SK-N-SH (cell line): ENCODE measurements at regions not wholly inside any gene's neighbourhood (a gene's known extent, or its start where the extent isn't known, plus 50 kb on each side); places are given as distances from the start of the nearest gene placed in this dataset.

Experiments
- CTCF ChIA-PET: fragments of 300-600, 350-600 bp; formaldehyde crosslinking; extraction: SDS; loops from one replicate; lab custom pipeline; 2021; lab: Yijun Ruan, JAX
- POLR2A ChIA-PET: fragments of 350-600 bp; sonication (Branson Sonifier 250); formaldehyde crosslinking; extraction: SDS; loops from one replicate; lab custom pipeline; 2020; ENCODE audit warnings: antibody characterized with exemption, inconsistent platforms; lab: Yijun Ruan, JAX
- DNase-seq: peaks from one replicate; pipeline ENCODE4 v3.0.0; 2012
- H2AFZ ChIP-seq: fragments of 200-600 bp; sonication (generic); 2 replicates; pipeline ENCODE4 v1.8.1; 2016; ENCODE audit warnings: antibody characterized with exemption, mild to moderate bottlenecking, low read depth
- H3F3A ChIP-seq: fragments of 200-600 bp; sonication (generic); replicated peaks from 2 replicates; pipeline ENCODE3; 2016; ENCODE audit warnings: antibody characterized with exemption, mild to moderate bottlenecking; ENCODE audit not compliant: insufficient read depth
- H3K27ac ChIP-seq, 2 experiments: fragments of 200-500 bp in 1 of 2; fragments of 200-600 bp in 1 of 2; sonication (Bioruptor generic) in 1 of 2; sonication (generic), shearing (Covaris generic) in 1 of 2; 2 replicates each; pipeline versions ENCODE4 v1.5.1 to v1.6.1; 2014 to 2016; ENCODE audit warnings: low read depth in 2 of 2, inconsistent platforms in 1 of 2, low read length in 1 of 2, mild to moderate bottlenecking in 1 of 2, mixed read lengths in 1 of 2
- H3K27me3 ChIP-seq: fragments of 200-600 bp; sonication (generic), shearing (Covaris generic); 2 replicates; pipeline ENCODE4 v1.6.1; 2016; ENCODE audit warnings: mixed run types; ENCODE audit not compliant: insufficient read depth
- H3K36me3 ChIP-seq, 2 experiments: fragments of 200-500 bp in 1 of 2; fragments of 200-600 bp in 1 of 2; sonication (Bioruptor generic) in 1 of 2; sonication (generic) in 1 of 2; replicated peaks in 1 of 2; 2 replicates each; pipeline versions ENCODE3 to v1.5.1; 2014 to 2016; ENCODE audit warnings: low read length in 1 of 2, mild to moderate bottlenecking in 1 of 2; ENCODE audit not compliant: insufficient read depth in 2 of 2, control insufficient read depth in 1 of 2
- H3K4me1 ChIP-seq, 2 experiments: fragments of 200-500 bp in 1 of 2; fragments of 200-600 bp in 1 of 2; sonication (Bioruptor generic) in 1 of 2; sonication (generic), shearing (Covaris generic) in 1 of 2; 2 replicates each; pipeline versions ENCODE4 v1.5.1 to v1.6.1; 2014 to 2016; ENCODE audit warnings: low read depth in 1 of 2, low read length in 1 of 2, mixed run types in 1 of 2; ENCODE audit not compliant: insufficient read depth in 2 of 2, control insufficient read depth in 1 of 2
- H3K4me2 ChIP-seq: fragments of 200-600 bp; sonication (generic), shearing (Covaris generic); 2 replicates; pipeline ENCODE4 v1.6.1; 2017; ENCODE audit warnings: mixed run types
- H3K4me3 ChIP-seq, 2 experiments: fragments of 200-500 bp in 1 of 2; fragments of 200-600 bp in 1 of 2; sonication (Bioruptor generic) in 1 of 2; sonication (generic), shearing (Covaris generic) in 1 of 2; 2 replicates each; pipeline versions ENCODE4 v1.5.1 to v1.8.1; 2014 to 2016; ENCODE audit warnings: low read depth in 2 of 2, inconsistent platforms in 1 of 2, low read length in 1 of 2, mild to moderate bottlenecking in 1 of 2, mixed read lengths in 1 of 2, moderate library complexity in 1 of 2
- H3K79me2 ChIP-seq: fragments of 200-600 bp; sonication (generic); 2 replicates; pipeline ENCODE4 v1.8.1; 2017; ENCODE audit warnings: mild to moderate bottlenecking; ENCODE audit not compliant: insufficient read depth
- H3K9ac ChIP-seq: fragments of 200-600 bp; sonication (generic); 2 replicates; pipeline ENCODE4 v1.6.1; 2017; ENCODE audit warnings: mixed run types
- H3K9me2 ChIP-seq: fragments of 200-600 bp; sonication (generic); 2 replicates; pipeline ENCODE4 v1.6.1; 2017; ENCODE audit warnings: mixed run types
- H3K9me3 ChIP-seq: fragments of 200-600 bp; sonication (generic); 2 replicates; pipeline ENCODE4 v1.6.1; 2017; ENCODE audit warnings: mixed run types, mild to moderate bottlenecking, moderate library complexity
- H4K20me1 ChIP-seq: fragments of 200-600 bp; sonication (generic); 2 replicates; pipeline ENCODE4 v1.6.1; 2017; ENCODE audit warnings: mild to moderate bottlenecking, mixed run types; ENCODE audit not compliant: insufficient read depth
- CHD2 ChIP-seq: fragments of 150-350 bp; IDR thresholded peaks from 2 replicates; pipeline ENCODE4 v1.6.1; 2018; ENCODE audit warnings: low read length; ENCODE audit not compliant: partially characterized antibody
- EP300 ChIP-seq, 2 experiments: IDR thresholded peaks; 2 replicates each; pipeline versions ENCODE4 v1.4.0 to v1.6.1; 2012; ENCODE audit warnings: borderline replicate concordance in 1 of 2, low read depth in 1 of 2, low read length in 1 of 2
- EZH2phosphoT487 ChIP-seq: fragments of 200-600 bp; sonication (generic); IDR thresholded peaks from 2 replicates; pipeline ENCODE4 v1.6.1; 2017; ENCODE audit warnings: low read depth, mixed run types, mild to moderate bottlenecking, antibody characterized with exemption, moderate library complexity, borderline replicate concordance
- GABPA ChIP-seq: IDR thresholded peaks from 2 replicates; pipeline ENCODE4 v1.4.0; 2012; ENCODE audit warnings: low read depth, mild to moderate bottlenecking
- MEF2A ChIP-seq: IDR thresholded peaks from 2 replicates; pipeline ENCODE4 v1.4.0; 2012; ENCODE audit warnings: low read depth, borderline replicate concordance
- MXI1 ChIP-seq: IDR thresholded peaks from 2 replicates; pipeline ENCODE4 v1.6.1; 2012; ENCODE audit warnings: mild to moderate bottlenecking, low read depth, low read length, improper control_type of control experiment
- PBX3 ChIP-seq: IDR thresholded peaks from 2 replicates; pipeline ENCODE4; 2012
- SMC3 ChIP-seq: IDR thresholded peaks from 2 replicates; pipeline ENCODE4 v1.6.1; 2012; ENCODE audit warnings: low read depth, low read length, improper control_type of control experiment
- TAF1 ChIP-seq: IDR thresholded peaks from 2 replicates; pipeline ENCODE4 v1.6.1; 2012; ENCODE audit warnings: low read depth, mild to moderate bottlenecking, low read length, moderate library complexity, borderline replicate concordance
- TCF12 ChIP-seq: IDR thresholded peaks from 2 replicates; pipeline ENCODE4 v1.4.0; 2012
- USF1 ChIP-seq: IDR thresholded peaks from 2 replicates; pipeline ENCODE4 v1.4.0; 2012; ENCODE audit warnings: low read depth, borderline replicate concordance
- USF2 ChIP-seq: fragments of 150-350 bp; IDR thresholded peaks from 2 replicates; pipeline ENCODE4 v1.6.1; 2017; ENCODE audit warnings: antibody characterized with exemption, low read length, low read depth, borderline replicate concordance
- YY1 ChIP-seq: IDR thresholded peaks from 2 replicates; pipeline ENCODE4 v1.4.0; 2012; ENCODE audit warnings: low read depth, mild to moderate bottlenecking
- WGBS: methylation state at CpG from one replicate; pipeline ENCODE4 v1.1.6; 2017; ENCODE audit warnings: low lambda C conversion rate; 5-methylcytosine and 5-hydroxymethylcytosine counted together
- TF ChIP-seq, protein P1 (sequence below): IDR thresholded peaks from 2 replicates; pipeline ENCODE4 v1.6.1; 2012; ENCODE audit warnings: mild to moderate bottlenecking, low read depth, low read length, moderate library complexity

- H3F3A ChIP-seq = no peaks in the 10 kb centered on the region
- H3K4me2 ChIP-seq = no peak overlapping the region
- TF ChIP-seq USF1 (no peak), USF2 (no peak), MEF2A (no peak), SMC3 (no peak), PBX3 (no peak), CHD2 (no peak), EP300 (IDR thresholded peaks at IDR 0.05; ENCODE audit: borderline replicate concordance in 1 of 2, low read depth in 1 of 2, low read length in 1 of 2) (no peak), EZH2phosphoT487 (no peak), GABPA (no peak), YY1 (no peak), TAF1 (no peak), MXI1 (no peak), TCF12 (no peak)
- TF ChIP-seq, protein P1, sequence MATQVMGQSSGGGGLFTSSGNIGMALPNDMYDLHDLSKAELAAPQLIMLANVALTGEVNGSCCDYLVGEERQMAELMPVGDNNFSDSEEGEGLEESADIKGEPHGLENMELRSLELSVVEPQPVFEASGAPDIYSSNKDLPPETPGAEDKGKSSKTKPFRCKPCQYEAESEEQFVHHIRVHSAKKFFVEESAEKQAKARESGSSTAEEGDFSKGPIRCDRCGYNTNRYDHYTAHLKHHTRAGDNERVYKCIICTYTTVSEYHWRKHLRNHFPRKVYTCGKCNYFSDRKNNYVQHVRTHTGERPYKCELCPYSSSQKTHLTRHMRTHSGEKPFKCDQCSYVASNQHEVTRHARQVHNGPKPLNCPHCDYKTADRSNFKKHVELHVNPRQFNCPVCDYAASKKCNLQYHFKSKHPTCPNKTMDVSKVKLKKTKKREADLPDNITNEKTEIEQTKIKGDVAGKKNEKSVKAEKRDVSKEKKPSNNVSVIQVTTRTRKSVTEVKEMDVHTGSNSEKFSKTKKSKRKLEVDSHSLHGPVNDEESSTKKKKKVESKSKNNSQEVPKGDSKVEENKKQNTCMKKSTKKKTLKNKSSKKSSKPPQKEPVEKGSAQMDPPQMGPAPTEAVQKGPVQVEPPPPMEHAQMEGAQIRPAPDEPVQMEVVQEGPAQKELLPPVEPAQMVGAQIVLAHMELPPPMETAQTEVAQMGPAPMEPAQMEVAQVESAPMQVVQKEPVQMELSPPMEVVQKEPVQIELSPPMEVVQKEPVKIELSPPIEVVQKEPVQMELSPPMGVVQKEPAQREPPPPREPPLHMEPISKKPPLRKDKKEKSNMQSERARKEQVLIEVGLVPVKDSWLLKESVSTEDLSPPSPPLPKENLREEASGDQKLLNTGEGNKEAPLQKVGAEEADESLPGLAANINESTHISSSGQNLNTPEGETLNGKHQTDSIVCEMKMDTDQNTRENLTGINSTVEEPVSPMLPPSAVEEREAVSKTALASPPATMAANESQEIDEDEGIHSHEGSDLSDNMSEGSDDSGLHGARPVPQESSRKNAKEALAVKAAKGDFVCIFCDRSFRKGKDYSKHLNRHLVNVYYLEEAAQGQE = no peak
- no peaks in the 10 kb centered on the region for H3K27me3 ChIP-seq
- H3K9ac ChIP-seq = no peak overlapping the region
- H3K9me2 ChIP-seq = no peaks in the 10 kb centered on the region
- H3K4me3 ChIP-seq = no peak overlapping the region
- H3K27ac ChIP-seq = no peak overlapping the region
- no peak overlapping the region for H2AFZ ChIP-seq
- H3K9me3 ChIP-seq = no peaks in the 10 kb centered on the region
- no peaks in the 10 kb centered on the region for H3K79me2 ChIP-seq
- ChIA-PET POLR2A (no interaction called here), CTCF (no interaction called here)
- peaks cover 0 to 12% of the 10 kb centered on the region in 2 experiments; a peak in 2 of 4 replicates for H3K4me1 ChIP-seq
- H3K36me3 ChIP-seq = no peaks in the 10 kb centered on the region
- WGBS = 80% methylated on average over 6 of the region's 6 CpGs
- no peak for DNase-seq
- no peaks in the 10 kb centered on the region for H4K20me1 ChIP-seq
Observed at GRCh38 chr10:33979195-33979594, 644.7 kb upstream of the NRP1 start.
